ENCODE measurements at regions not wholly inside any gene's neighbourhood (a gene's known extent, or its start where the extent isn't known, plus 50 kb on each side); places are given as distances from the start of the nearest gene placed in this dataset.

DNA sequence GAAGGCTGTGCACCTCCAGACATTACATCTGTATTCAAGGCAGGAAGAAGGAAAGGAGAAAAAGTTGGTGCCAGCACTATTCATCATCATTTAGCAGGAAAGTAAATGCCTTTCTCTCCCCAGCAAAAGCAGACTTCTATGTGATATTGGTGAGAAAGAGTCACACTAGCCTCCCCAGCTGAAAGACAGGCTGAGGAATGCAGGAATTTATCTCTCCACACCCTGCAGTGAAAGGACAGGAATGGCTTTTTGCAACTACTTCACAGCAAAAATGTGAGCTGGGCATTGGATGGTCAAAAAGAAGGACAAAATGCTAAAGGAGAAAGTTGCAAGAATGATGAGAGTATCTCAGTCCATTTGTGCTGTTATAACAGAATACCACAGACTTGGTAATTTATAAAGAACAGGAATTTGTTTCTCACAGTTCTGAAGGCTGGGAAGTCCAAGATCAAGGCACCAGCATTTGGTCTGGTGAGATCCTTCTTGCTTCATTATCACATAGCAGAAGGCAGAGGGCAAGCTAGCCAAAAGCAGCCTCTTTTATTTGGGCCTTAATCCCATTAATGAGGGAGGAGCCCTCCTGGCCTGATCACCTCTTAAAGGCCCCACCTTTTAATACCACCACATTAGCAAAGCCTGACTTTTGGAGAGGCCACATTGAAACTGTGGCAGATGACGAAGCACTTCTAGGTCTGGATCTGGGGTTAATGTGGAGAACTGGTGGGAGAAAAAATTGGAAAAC lies 388.1 kb upstream of the SLC14A2 start:
- DNase-seq: no peak

DNA sequence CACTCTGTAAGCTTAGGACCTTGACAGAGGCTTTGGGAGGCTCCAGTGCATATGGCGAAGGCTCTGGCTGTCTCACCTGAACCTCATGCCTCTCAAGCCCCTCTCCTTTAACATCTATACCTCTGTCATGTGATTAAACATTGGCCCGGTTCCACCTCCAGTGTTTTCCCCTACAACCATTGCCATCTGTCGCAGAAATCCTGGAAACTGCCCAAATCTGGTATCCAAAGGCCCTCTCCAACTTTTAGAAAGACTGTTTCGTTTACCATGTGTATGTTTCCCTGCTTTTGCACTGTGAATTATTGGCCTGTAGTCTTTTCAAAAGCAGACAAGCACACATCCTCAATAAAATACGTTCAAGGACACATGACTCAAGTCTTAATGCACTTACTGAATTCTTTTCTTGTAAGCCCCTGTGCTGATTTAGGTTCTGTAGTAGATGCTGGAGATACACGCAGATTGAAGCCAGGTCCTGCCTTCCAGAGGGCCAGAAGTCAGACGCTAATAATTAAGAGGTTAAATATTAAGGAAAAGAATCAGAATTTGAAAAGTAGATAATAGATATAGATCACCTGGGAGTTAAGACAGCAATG lies 386.4 kb upstream of the SLC14A2 start:
- no peak for DNase-seq

DNA sequence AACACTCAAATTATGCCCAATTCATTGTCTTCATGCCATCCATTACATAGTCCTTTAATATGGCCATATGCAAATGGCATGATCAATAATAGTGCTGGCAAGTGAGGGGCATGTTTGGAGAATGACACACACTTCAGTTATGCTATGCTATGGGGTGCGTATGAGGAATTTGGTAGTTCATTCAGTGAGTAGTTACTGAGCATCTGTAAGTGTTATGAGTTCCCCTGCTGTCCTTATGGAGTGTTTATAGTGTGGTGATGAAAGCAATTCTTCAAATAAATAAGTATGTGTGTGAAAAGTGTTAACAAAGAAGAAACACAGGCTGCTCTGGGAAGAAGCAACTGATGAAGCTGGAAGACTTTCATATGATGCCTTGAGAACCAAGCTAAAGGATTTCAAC lies 383.7 kb upstream of the SLC14A2 start:
- no peak for DNase-seq

DNA sequence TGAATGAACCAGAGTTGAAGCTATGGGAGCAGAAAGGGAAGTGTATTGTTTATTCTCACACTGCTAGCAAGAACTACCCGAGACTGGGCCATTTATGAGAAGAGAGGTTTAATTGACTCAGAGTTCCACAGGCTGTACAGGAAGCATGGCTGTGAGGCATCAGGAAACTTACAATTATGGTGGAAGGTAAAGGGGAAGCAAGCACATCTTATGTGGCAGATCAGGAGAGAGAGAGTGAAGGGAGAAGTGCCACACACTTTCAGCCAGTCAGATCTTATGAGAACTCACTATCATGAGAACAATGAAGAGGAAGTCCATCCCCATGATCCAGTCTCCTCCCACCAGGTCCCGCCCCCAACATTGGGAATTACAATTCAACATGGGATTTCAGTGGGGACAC lies 383.2 kb upstream of the SLC14A2 start:
- no peak for DNase-seq

DNA sequence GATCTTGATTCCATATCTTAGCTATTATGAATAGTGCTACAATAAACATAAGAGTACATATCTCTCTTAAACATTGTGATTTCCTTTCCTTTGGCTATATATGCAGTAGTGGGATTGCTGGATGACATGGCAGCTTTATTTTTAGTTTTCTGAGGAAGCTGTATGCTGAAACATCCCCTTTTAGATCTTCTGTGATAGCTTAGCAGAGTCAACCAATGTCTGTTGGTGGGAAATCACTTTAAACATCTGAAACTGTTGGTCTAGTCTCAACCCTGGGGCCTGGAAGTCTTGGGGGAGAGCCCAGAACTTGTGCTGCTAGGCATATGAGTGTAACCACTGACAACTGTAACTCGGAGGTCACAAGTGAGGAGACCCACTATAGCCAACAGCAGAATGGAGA lies 378.6 kb upstream of the SLC14A2 start:
- DNase-seq: no peak

DNA sequence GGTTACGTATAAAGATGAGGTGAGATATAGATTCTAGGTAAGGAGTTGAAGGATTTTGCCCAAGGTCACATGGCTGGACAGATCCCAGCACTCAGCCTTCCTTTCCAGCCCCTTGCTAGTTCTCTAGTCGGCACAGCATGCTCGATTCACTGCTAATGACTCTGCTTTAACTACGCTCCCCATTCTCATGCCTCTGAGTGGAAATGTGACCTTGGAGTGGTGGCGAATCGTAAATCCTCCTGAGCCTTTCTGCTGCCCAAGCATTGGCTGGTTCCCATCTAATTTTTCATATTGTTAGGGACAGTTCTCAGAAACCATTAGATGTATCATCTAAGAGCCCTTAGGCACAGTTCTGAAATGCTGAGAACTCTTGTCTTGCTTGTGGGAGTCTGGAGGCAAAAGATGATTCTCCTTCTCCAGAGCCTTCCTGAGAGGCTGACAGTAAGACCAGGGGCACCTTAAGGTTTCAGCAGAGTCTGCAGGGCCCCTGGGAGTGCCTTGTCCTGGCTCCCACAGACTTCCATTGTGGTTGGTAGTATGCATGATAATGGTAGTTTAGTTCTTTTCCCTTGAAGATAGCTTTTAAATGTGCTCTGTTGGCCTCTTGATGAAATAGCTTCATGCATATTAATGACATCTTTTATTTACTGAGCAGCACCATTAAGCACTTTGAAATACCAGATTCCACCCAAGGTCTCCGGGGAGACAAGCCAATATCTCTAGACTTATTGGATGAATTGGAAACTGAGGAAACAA lies 377.8 kb upstream of the SLC14A2 start:
- no peak for DNase-seq

DNA sequence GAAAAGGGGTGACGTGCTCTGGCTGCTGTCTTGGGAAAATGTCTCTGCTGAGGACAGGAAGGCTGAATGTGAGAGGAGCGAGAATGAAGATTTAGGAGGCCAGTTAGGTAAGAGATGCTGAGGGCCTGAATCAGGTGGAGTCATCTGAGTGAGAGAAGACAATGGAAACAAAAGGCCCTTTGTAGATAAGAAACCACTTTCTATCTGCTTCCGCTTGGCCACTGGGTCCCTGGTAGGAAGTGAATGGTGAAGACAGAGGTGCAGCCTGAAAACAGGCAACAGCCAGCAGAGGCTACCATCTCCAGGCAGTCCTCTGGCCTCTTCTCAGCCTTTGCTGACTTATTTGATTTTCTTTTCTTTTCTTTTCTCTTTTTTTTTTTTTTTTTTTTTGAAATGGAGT lies 374.0 kb upstream of the SLC14A2 start:
- no peak for DNase-seq

DNA sequence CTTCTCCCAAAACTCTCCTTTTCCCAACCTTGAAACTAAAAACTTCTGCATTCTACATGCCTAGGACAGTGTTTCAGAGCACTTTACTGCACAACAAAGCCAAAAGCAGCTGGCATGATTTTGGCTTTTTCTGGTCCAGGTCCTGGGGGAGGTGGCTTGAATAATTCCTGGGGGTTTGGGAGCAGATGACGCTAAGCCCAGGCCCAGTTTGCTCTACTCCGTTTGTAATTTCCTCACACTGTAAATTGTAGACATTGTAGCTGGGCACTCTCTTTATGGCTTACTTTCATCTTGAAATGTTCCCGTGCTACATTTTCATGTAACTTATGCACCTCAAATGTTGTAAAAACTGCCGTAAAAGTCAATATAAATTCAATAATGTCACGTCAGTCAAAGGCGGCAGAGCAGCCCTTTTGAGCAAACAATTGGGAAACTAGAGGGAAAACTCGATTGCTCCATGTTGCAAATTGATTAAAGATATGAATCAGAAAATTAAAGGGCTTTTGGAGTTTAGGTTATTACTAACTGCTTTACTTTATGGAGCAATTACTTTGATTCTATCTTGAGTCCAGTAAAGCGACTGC lies 373.2 kb upstream of the SLC14A2 start:
- no peak for DNase-seq

DNA sequence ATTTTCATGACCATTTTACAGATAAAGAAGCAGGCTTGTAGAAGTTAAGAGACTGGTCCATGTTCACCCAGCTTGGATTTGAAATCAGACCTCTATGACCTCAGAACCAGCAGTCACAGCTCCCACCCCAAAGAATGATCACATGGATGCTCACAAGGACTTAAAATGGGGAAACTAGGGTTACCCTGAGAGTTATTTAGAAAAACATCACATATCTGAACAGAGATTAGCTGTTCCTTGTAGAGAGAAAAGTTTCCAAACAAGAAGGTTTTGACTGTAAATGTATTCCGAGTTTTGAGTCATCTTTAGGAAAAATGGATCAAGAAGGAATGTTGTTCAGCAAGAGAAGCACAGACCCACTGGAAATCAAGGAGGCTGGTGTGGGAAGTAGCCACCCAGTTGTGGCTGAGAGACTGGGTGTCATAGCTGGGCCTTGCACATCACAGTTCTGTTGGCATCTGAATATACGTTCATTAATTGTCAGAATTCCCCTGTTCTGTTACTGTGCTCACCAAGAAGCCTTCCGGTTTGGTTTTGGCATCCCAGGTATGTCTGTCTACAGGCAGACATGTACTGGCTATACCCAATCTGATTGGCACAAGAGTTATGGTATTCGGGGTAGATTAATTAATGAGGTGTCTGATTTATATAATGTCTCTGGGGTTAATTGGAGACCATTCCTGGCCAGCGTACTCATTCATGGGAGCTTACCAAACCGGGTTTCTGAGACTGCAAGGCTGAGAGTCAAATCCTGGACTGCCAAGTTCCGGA lies 371.8 kb upstream of the SLC14A2 start:
- no peak for DNase-seq

DNA sequence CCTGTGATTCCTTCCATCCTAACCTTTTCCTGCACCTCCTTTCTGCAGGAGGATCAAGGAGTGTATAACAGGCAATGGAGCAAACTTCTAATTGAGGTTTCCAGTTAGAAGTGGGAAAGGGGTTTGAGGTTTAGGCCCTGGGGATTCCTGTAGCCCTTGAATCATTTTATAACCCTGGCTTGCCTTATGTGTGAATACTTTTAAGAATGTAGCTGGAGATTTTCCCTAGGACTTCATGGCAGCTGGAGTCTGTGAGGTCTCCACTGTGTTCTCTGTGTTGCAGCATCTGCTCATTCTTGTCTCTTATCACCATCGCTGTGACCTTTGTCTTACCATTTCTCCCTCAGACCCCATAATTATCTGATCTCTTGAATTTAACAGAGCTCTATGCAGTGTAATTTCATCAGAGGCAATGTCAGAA lies 370.2 kb upstream of the SLC14A2 start:
- DNase-seq: no peak

DNA sequence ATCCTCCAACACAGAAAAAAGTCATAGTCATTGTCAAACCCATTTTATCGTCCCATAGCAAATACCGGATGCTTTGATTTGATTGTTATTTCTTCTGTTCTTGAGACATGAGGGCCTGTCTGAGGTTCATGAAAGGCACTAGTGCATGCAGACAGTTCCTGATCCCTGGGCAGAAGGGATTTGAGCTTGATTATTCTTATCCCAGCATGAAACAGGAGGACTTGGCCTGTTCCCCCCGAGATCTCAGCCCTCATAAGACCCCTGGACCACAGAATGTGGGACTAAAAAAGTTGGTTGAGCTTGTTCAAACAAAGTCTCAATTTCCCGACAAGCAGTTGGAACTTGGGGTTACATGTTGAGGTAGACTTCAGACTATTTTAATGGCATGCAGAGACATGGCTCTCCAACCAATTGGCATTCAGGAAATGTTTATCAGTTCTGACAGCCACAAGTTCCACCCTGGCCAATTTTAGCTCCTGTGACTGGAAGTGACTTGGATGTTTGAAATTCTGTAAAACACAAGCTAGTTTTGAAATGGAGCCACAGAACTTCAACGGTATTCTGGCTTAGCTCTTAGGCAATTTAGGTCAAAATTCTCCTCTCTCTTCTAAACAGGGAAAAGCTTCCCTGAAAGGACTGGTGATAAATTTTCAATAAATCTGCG lies 366.9 kb upstream of the SLC14A2 start:
- no peak for DNase-seq

DNA sequence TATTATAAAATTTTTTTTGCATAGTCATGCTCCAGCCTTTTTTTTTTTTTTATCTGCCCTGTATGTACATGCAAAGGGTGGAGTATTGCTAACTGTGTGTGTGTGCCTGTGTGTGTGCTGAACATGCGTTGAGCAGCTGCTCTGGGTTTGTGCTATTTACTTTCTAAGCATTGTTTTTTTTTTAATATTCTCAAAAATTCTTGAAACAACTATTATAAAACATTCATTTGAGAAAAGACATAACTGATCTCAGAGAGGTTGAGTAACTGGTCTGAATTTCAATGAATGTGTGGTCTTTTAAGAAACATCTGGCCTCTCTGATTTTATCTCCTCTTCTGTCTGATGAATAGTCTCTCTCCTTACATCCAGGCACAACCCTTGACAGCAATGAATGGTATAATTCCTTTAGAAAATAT lies 366.0 kb upstream of the SLC14A2 start:
- DNase-seq: no peak

DNA sequence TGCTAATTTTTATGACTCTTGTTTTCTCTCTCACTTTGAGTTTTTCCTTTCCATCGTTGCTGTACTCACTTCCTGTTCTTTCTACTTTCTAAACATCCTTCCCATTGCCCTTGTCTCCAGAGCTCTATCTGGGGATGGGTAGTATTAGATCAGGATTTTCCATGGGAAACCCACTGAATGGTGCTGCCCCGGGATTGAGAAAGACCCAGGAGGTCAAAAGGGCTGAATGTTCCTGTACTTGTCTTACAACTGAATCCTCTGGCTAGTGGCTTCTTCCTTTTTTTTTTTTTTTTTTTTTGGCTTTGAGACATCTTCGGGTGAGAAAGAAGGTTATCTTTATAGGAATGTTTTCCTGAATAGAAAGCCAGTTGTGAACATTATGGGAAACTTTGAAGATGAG lies 364.8 kb upstream of the SLC14A2 start:
- no peak for DNase-seq

DNA sequence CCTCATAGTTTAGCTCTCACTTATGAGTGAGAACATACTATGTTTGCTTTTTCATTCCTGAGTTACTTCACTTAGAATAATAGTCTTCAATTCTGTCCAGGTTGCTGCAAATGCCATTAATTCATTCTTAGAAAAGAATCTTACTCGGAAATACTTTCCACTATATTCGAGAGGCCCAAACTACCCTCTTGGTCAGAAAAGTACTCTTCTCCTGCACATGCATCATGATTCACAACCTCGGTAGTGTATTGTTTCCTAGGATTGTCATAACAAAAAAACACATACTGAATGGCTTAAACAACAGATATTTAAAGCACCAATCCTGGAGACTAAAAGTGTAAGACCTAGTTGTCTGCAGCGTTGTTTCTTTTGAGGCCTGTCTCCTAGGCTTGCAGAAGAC lies 364.0 kb upstream of the SLC14A2 start:
- no peak for DNase-seq

DNA sequence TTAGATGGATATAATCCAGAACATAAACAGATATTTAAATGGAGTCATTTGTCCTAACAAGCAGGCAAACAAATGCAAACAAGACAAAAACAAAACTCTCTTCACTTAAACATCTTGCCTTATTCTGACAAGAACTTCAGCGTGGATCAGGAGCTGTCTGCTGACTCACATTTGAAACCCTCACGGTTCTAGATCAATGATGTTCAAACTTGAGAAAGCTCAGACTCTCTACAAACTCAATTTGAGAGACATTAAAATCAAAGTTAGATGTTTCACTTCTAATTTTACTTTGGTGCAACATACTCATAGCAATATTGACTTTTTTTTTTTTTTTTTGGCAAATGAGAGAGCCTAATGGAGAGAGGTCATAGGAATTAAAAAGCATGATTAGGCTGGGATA lies 362.8 kb upstream of the SLC14A2 start:
- DNase-seq: no peak

DNA sequence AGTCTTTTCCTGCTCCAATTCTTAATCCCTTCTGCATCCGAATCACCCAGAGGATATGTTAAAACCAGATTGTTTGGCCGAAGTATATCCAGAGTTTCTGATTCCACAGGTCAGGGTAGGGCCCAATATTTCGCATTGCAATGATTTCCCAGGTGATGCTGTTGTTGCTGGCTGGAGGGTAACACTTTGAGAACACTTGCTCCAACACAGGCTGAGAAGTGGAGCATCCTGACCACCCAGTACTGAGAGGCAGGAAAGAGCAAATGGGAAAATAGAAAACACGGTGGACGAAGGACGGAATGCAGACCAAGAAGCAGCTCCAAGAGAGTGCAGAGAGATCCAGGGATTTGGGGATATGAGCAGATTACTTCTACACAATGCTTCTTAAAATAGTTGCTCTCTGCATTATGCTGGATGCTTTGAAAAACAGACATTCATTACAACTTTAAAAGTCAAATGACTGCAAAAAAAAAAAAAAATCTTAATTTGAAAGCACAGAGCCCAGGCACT lies 362.2 kb upstream of the SLC14A2 start:
- DNase-seq: no peak

DNA sequence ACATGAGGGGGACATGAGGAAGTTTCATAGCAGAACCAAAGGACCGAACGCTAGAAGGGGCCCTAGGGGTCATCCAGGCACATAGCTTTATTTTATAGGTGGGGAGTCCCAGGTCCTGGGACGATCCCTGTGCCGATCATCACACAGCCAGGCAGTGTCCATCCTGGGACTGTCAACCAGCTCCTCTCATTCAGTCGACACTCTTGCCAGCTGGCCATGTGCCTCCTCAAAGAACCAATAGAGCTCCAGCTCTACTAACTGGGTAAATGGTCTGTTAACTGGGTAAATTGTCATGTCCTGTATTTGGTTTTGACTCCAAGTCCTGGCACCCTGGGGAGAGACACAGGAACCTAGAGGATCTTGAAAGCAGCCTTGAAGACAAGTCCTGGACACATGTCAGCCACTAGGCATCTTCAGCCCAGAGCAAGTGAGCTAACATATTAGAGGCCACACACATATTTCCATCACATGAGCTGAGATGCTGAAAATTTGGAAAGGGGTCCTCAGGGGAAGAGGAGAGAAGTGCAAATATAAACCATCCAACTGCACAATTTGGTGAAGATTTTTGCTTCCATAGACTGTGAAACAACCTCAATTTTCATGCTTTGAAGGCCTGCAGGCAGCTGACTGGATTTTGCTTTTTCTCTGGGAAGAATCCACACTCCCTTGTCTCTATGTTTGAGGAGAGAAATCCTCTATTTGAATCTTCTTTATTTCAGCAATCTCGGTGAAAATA lies 361.1 kb upstream of the SLC14A2 start:
- DNase-seq: no peak

DNA sequence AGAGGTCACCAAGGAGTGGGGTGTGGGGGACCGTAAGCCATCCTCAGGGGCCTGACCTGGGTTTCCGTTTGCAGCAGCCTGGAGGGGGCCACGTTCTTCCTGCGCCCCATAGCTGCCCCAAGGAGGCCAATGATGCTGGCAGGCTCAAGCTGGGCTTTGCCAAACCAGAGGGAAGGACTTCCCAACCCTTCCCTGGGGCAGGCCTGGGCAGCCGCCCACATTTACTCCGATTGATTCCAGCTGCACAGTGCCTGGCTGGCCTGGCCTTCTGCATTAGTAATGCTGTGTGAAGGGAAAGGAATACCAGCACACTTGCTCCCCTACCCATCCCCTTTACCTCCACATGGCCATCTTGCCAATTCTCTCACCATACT lies 360.6 kb upstream of the SLC14A2 start:
- peak in 4 of 56 donors; percentile 1 to 7 (median 6) for DNase-seq

DNA sequence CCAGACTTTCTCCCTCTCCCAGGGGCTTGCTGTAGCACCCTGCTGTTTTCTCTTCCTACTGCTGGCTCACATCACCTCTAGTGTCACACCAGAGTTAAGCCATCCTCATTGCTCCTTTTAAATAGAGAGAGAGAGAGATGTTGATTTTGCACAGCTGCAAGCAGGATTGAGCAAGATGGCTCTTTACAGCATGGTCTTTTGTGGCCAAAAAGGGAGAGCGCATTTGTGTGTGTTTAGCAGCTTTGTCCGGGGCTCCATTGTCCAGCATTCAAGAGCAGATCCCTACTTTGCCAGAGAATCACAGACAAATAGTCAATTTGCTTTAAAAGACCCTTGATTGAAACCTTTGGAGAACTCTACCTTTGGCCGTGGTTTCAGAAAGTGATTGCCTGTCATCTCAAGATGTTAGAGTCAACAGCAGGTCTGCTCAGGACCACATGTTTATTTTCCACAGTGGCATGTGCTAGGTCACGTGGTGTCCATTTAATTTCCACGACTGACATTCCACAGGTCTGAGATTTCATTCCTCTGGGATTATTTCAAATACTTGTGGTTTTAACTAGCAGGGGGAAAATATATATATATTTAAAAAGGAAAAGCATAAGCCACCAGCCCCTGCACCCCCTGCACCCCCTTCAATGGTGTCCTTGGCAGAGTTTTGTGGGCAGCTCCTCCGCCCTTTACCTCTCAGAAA lies 359.9 kb upstream of the SLC14A2 start:
- DNase-seq: no peak

All from amygdala (tissue), 56 donors.